ENCODE measurements at regions not wholly inside any gene's neighbourhood (a gene's known extent, or its start where the extent isn't known, plus 50 kb on each side); places are given as distances from the start of the nearest gene placed in this dataset.

DNA sequence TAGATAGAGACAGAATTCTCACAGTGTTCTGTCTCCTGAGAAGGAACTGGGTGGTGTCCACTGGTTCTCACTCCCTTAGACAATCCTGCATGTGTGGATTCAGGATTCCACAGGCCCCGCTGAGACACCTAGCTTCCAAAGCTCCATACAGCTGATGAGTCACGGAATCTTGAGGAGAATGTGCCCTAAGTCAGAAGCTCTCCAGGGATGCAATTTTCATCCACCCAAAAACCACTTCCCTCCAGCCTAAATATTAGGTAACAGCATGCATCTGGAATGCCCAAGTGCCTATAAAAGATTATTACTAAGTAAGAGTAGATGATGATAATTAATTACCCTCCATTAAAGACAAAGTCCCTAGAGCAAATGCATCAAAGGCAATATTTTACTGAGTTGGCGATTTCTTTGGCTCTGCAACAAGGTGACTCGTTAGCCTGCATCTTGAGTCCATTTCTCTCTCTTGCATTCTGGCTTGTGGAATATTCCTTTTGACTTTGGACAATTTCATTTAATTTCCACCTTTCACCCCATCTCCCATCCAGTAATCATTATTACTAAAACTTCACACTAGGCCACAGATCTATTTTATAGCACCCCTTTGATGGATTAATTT is 475.1 kb downstream of the TNS1 start:
- TF ChIP-seq TCF7L2 (IDR thresholded peaks at IDR 0.05; ENCODE audit: low read depth, low read length), result no peak
- TF ChIP-seq SIN3A (IDR thresholded peaks at IDR 0.05; ENCODE audit: borderline replicate concordance, insufficient read depth, low read depth, low read length), result no peak
- TF ChIP-seq, protein P1, sequence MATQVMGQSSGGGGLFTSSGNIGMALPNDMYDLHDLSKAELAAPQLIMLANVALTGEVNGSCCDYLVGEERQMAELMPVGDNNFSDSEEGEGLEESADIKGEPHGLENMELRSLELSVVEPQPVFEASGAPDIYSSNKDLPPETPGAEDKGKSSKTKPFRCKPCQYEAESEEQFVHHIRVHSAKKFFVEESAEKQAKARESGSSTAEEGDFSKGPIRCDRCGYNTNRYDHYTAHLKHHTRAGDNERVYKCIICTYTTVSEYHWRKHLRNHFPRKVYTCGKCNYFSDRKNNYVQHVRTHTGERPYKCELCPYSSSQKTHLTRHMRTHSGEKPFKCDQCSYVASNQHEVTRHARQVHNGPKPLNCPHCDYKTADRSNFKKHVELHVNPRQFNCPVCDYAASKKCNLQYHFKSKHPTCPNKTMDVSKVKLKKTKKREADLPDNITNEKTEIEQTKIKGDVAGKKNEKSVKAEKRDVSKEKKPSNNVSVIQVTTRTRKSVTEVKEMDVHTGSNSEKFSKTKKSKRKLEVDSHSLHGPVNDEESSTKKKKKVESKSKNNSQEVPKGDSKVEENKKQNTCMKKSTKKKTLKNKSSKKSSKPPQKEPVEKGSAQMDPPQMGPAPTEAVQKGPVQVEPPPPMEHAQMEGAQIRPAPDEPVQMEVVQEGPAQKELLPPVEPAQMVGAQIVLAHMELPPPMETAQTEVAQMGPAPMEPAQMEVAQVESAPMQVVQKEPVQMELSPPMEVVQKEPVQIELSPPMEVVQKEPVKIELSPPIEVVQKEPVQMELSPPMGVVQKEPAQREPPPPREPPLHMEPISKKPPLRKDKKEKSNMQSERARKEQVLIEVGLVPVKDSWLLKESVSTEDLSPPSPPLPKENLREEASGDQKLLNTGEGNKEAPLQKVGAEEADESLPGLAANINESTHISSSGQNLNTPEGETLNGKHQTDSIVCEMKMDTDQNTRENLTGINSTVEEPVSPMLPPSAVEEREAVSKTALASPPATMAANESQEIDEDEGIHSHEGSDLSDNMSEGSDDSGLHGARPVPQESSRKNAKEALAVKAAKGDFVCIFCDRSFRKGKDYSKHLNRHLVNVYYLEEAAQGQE (IDR thresholded peaks at IDR 0.05; ENCODE audit: insufficient read depth in 1 of 2, low read depth in 2 of 2, low read length in 1 of 2), result no peak
- TF ChIP-seq, protein P2, sequence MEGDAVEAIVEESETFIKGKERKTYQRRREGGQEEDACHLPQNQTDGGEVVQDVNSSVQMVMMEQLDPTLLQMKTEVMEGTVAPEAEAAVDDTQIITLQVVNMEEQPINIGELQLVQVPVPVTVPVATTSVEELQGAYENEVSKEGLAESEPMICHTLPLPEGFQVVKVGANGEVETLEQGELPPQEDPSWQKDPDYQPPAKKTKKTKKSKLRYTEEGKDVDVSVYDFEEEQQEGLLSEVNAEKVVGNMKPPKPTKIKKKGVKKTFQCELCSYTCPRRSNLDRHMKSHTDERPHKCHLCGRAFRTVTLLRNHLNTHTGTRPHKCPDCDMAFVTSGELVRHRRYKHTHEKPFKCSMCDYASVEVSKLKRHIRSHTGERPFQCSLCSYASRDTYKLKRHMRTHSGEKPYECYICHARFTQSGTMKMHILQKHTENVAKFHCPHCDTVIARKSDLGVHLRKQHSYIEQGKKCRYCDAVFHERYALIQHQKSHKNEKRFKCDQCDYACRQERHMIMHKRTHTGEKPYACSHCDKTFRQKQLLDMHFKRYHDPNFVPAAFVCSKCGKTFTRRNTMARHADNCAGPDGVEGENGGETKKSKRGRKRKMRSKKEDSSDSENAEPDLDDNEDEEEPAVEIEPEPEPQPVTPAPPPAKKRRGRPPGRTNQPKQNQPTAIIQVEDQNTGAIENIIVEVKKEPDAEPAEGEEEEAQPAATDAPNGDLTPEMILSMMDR (IDR thresholded peaks at IDR 0.05), result no peak
- TF ChIP-seq POLR2AphosphoS5 (IDR thresholded peaks at IDR 0.05; ENCODE audit: low read depth, low read length), result no peak
- intact Hi-C loops (cut with micrococcal nuclease; ENCODE audit: unreplicated experiment), result no loop called here
- no peaks in the 10 kb centered on the region for H3K9me3 ChIP-seq (ENCODE audit: control insufficient read depth, insufficient read depth, low read depth, low read length)
- no peaks in the 10 kb centered on the region for H3K36me3 ChIP-seq (ENCODE audit: control insufficient read depth, insufficient read depth, low read length)
- no peak for ATAC-seq
- ChIA-PET CTCF (no interaction called here), POLR2A (no interaction called here)
- in situ Hi-C loops (cut with HindIII; ENCODE audit: low pct_unique_long_range_greater_than_20kb, low sequenced_read_pairs), result no loop called here
- no peaks in the 10 kb centered on the region for H3K27me3 ChIP-seq (ENCODE audit: control insufficient read depth, insufficient read depth, low read length)
- no peak overlapping the region for H3K27ac ChIP-seq (ENCODE audit: low read length)
- no peak overlapping the region for H3K4me3 ChIP-seq (ENCODE audit: low read depth in 2 of 2, low read length in 2 of 2)
- no TSS peak for BruUV-seq (replicated peaks)
- no peaks in the 10 kb centered on the region for H3K4me1 ChIP-seq (ENCODE audit: control insufficient read depth, insufficient read depth, low read length)
- DNase-seq (ENCODE audit: low read depth, low spot score), result no peak

DNA sequence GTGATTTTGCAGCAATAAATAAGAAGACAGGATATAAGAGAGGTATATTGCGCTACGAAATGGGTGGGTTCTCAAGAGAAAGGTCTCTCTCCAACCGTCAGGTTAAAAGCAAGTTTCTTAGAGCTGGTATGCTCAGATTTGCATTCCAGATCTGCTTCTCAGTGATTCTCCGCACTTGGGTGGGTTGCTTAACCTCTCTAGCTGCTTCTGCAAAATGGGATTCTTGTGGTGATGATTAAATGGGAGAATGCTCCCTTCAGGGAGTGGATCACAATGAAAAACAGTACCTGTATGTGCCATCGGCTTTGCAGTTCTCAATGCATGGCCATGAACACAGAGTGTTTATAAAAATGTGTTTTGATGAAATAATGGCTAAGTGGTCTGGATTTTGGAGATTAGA is 477.7 kb downstream of the TNS1 start:
- TF ChIP-seq, protein P2 (IDR thresholded peaks at IDR 0.05), result no peak
- TF ChIP-seq, protein P1 (IDR thresholded peaks at IDR 0.05; ENCODE audit: insufficient read depth in 1 of 2, low read depth in 2 of 2, low read length in 1 of 2), result no peak
- TF ChIP-seq POLR2AphosphoS5 (IDR thresholded peaks at IDR 0.05; ENCODE audit: low read depth, low read length), result no peak
- BruUV-seq (replicated peaks), result no TSS peak
- no peak overlapping the region for H3K27ac ChIP-seq (ENCODE audit: low read length)
- CTCF ChIA-PET, result no interaction called here
- intact Hi-C loops (cut with micrococcal nuclease; ENCODE audit: unreplicated experiment), result no loop called here
- ATAC-seq (no peak), DNase-seq (ENCODE audit: low read depth, low spot score) (no peak)
- no peak overlapping the region for H3K4me3 ChIP-seq (ENCODE audit: low read depth in 2 of 2, low read length in 2 of 2)
- H3K9me3 ChIP-seq (ENCODE audit: control insufficient read depth, insufficient read depth, low read depth, low read length), result no peaks in the 10 kb centered on the region
- in situ Hi-C loops (cut with HindIII; ENCODE audit: low pct_unique_long_range_greater_than_20kb, low sequenced_read_pairs), result no loop called here
- H3K27me3 ChIP-seq (ENCODE audit: control insufficient read depth, insufficient read depth, low read length), result no peaks in the 10 kb centered on the region
- H3K36me3 ChIP-seq (ENCODE audit: control insufficient read depth, insufficient read depth, low read length), result no peaks in the 10 kb centered on the region
- H3K4me1 ChIP-seq (ENCODE audit: control insufficient read depth, insufficient read depth, low read length), result no peaks in the 10 kb centered on the region
- POLR2A ChIA-PET, result no interaction called here

All from Panc1 (cell line).